Epidermal melanocyte (primary cell): ENCODE measurements at regions not wholly inside any gene's neighbourhood (a gene's known extent, or its start where the extent isn't known, plus 50 kb on each side); places are given as distances from the start of the nearest gene placed in this dataset.
"Not testable (repeated sequence)": the region's sequence is repeated elsewhere in the genome, so short reads cannot be mapped to it uniquely, and the experiment has no call there.

Experiments used
- DNase-seq: peaks from one replicate; pipeline ENCODE4 v3.0.0; 2011; ENCODE audit warnings: low spot score; ENCODE audit not compliant: insufficient read length

- DNase-seq = no peak
These were observed 80.0 kb downstream of the SHOX2 start for GRCh38 chr3:158026236-158026635.

- not testable (repeated sequence) for DNase-seq
These were observed 86.3 kb downstream of the SHOX2 start for GRCh38 chr3:158019897-158020296.

GRCh38 chr3:158018462-158018861, 87.8 kb downstream of the SHOX2 start:
- no peak for DNase-seq

GRCh38 chr3:158012901-158013300, 93.3 kb downstream of the SHOX2 start:
- no peak for DNase-seq

GRCh38 chr3:158005391-158006100, 100.7 kb downstream of the SHOX2 start:
- DNase-seq = no peak

- no peak for DNase-seq
These were observed 107.0 kb downstream of the SHOX2 start for GRCh38 chr3:157999246-157999645.

GRCh38 chr3:157982359-157982758, 123.9 kb downstream of the SHOX2 start:
- no peak for DNase-seq

GRCh38 chr3:157981819-157982218, 124.4 kb downstream of the SHOX2 start:
- DNase-seq = no peak

- no peak for DNase-seq
These were observed 127.2 kb downstream of the SHOX2 start for GRCh38 chr3:157979022-157979421.

- no peak for DNase-seq
These were observed 144.6 kb downstream of the SHOX2 start for GRCh38 chr3:157961665-157962064.

GRCh38 chr3:157958457-157958856, 147.8 kb downstream of the SHOX2 start:
- DNase-seq = no peak

- no peak for DNase-seq
These were observed 149.4 kb downstream of the SHOX2 start for GRCh38 chr3:157956850-157957249.

- no peak for DNase-seq
These were observed 150.0 kb downstream of the SHOX2 start for GRCh38 chr3:157956176-157956575.

GRCh38 chr3:157953565-157953964, 152.7 kb downstream of the SHOX2 start:
- DNase-seq = no peak

- no peak for DNase-seq
These were observed 157.4 kb downstream of the SHOX2 start for GRCh38 chr3:157948605-157949383.

GRCh38 chr3:157939166-157939565, 167.1 kb downstream of the SHOX2 start:
- no peak for DNase-seq

- no peak for DNase-seq
These were observed 168.0 kb downstream of the SHOX2 start for GRCh38 chr3:157938154-157938779.

- no peak for DNase-seq
These were observed 174.7 kb downstream of the SHOX2 start for GRCh38 chr3:157931517-157931916.

GRCh38 chr3:157930000-157930780, 176.0 kb downstream of the SHOX2 start:
- DNase-seq = no peak

GRCh38 chr3:157926822-157927221, 179.4 kb downstream of the SHOX2 start:
- DNase-seq = no peak

- no peak for DNase-seq
These were observed 183.6 kb downstream of the SHOX2 start for GRCh38 chr3:157922614-157923013.

GRCh38 chr3:157921811-157922210, 184.4 kb downstream of the SHOX2 start:
- DNase-seq = no peak
